Limb (tissue), 2 donors: ENCODE measurements at regions not wholly inside any gene's neighbourhood (a gene's known extent, or its start where the extent isn't known, plus 50 kb on each side); places are given as distances from the start of the nearest gene placed in this dataset.
A peak's percentile ranks its signal among the peaks of the same experiment; 100 is the strongest.

ENCODE experiments used
- DNase-seq, 2 donors: peaks; one replicate each; pipeline ENCODE4 v3.0.0-alpha.2; 2016; ENCODE audit errors: extremely low spot score in 2 of 2

GRCh38 chr6:55642366-55642765 lies 63.4 kb upstream of the HMGCLL1 start:
- no peak for DNase-seq

DNA sequence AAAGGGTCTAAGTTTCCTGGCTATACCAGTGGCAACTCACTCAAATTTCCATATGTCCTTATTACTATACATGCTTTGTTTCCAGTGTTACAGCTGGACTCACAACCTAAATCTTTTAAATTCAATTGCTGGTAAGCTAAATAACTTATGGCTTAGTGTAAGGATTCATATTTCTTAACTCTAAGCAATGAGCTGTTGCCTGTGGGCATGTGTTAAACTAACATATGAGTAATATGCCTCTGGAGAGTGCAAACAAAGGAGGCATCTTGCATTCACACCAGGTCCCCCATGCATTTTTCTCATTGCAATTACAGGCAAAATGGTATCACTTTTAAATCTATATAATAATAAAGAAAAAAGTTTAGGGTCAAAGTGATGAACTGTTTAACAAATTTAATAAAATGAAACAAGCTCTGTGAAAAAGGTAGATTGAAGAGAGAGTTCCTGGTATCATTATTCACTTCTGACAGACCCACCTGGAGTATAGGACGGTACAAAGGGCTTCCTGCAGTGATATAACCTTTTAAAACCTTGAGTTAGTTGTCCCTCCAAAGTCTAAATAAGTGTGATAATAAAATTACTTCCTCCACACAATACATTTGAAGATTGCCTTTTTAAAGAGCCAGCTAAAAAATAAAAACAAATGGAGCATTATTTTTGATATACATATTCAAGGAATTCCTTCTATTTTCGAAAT lies 57.6 kb upstream of the HMGCLL1 start:
- peak in 1 of 2 donors; percentile 32 for DNase-seq

- no peak for DNase-seq
Observed at GRCh38 chr6:55633471-55633870, 54.5 kb upstream of the HMGCLL1 start.

DNA sequence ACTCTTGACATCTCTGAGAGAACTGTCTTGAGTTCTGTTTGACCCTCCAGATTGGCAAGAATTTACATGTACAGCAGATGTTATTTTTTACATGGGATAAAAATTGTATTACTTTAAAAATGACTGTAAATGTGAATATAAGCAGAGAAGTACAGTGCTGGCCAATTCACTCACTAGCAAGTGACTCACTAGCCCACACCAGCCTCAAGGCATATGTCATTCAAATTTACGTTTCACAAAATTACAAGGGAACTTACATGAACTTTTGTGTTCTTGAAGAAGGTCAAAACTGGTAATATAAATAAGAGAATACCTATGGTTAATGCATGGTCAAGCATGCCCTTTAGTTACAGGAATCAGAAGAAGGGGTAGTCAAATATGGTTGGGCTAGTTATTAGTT lies 54.0 kb upstream of the HMGCLL1 start:
- DNase-seq: no peak
